KOPT-K1 (cell line): ENCODE measurements at regions not wholly inside any gene's neighbourhood (a gene's known extent, or its start where the extent isn't known, plus 50 kb on each side); places are given as distances from the start of the nearest gene placed in this dataset.
"Not testable (repeated sequence)": the region's sequence is repeated elsewhere in the genome, so short reads cannot be mapped to it uniquely, and the experiment has no call there.

Experiments used
- H3K27ac ChIP-seq: fragments of 200-600 bp; sonication (generic); 2 replicates; pipeline ENCODE4 v1.5.1; 2016; ENCODE audit warnings: antibody characterized with exemption, mild to moderate bottlenecking, low read depth, low read length; ENCODE audit not compliant: poor library complexity, severe bottlenecking
- H3K36me3 ChIP-seq: fragments of 200-600 bp; sonication (generic); 2 replicates; pipeline ENCODE4 v1.5.1; 2017; ENCODE audit warnings: antibody characterized with exemption, mild to moderate bottlenecking, low read length, moderate library complexity; ENCODE audit not compliant: insufficient read depth
- H3K9me3 ChIP-seq: fragments of 200-600 bp; sonication (generic); 2 replicates; pipeline ENCODE4 v1.5.1; 2017; ENCODE audit warnings: antibody characterized with exemption, low read length, mild to moderate bottlenecking; ENCODE audit not compliant: insufficient read depth, poor library complexity, severe bottlenecking

GRCh38 chr5:20765074-20765473 is 777.1 kb upstream of the CDH18 start:
- not testable (repeated sequence) for H3K27ac ChIP-seq, H3K9me3 ChIP-seq, H3K36me3 ChIP-seq

- not testable (repeated sequence) for H3K36me3 ChIP-seq, H3K9me3 ChIP-seq, H3K27ac ChIP-seq
These were observed 771.5 kb upstream of the CDH18 start for GRCh38 chr5:20759459-20759858.

GRCh38 chr5:20752179-20752578 is 764.2 kb upstream of the CDH18 start:
- not testable (repeated sequence) for H3K27ac ChIP-seq, H3K36me3 ChIP-seq, H3K9me3 ChIP-seq

GRCh38 chr5:20735715-20736114 is 747.7 kb upstream of the CDH18 start:
- not testable (repeated sequence) for H3K9me3 ChIP-seq, H3K27ac ChIP-seq, H3K36me3 ChIP-seq

DNA sequence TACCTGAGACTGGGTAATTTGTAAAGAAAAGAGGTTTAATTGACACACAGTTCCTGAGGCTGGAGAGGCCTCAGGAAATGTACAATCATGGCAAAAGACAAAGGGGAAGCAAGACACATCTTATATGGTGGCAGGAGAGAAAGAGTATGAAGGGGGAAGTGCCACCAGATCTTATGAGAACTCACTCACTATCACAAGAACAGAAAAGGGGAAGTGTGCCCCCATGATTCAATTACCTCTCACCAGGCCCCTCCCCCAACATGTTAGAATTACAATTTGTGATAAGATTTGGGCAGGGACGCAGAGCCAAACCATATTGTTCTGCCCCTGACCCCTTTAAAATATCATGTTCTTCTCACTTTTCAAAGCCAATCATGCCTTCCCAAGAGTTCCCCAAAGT is 744.2 kb upstream of the CDH18 start:
- H3K36me3 ChIP-seq, H3K27ac ChIP-seq, H3K9me3 ChIP-seq: not testable (repeated sequence)

- H3K9me3 ChIP-seq, H3K27ac ChIP-seq, H3K36me3 ChIP-seq: not testable (repeated sequence)
These were observed 733.3 kb upstream of the CDH18 start for GRCh38 chr5:20721286-20721685.

- H3K36me3 ChIP-seq, H3K9me3 ChIP-seq, H3K27ac ChIP-seq: not testable (repeated sequence)
These were observed 723.6 kb upstream of the CDH18 start for GRCh38 chr5:20711520-20712155.

GRCh38 chr5:20707634-20708033 is 719.6 kb upstream of the CDH18 start:
- H3K36me3 ChIP-seq, H3K9me3 ChIP-seq, H3K27ac ChIP-seq: not testable (repeated sequence)

DNA sequence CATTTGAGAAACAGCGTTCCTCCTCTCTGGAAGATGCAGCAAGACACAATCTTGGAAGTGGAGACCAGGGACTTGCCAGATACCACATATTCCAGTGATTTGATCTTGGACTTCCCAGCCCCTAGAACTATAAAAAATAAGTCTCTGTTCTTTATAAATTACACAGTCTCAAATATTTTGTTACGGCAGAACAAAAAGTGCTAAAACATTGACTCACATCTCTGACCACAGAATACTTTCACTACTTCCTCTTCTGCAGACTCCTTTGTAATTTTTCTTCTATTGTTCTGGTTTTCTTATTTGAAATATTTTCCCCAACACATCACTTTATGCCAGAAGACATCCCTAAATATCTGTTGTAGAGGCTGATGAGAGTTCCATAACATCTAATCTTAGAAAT is 706.1 kb upstream of the CDH18 start:
- no peaks in the 10 kb centered on the region for H3K36me3 ChIP-seq
- no peaks in the 10 kb centered on the region for H3K9me3 ChIP-seq
- no peak overlapping the region for H3K27ac ChIP-seq

DNA sequence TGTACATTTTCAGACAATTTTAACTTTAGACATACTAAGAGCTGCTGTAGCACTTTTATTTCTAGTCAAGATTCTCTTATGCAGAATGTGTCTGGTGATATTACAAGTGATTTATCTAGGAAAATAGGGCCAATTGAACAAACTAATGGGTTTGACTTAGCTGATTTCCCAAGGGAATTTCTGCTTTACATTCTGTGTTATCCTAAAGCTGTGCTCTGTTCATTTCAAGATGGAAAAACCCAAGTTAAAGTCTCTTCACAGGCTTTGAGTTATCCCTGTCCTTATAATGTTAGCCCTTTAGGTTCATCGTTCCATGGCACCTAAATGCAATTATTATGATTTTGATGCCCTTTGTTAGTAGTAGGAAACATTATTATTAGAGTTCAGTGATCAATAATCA is 704.9 kb upstream of the CDH18 start:
- Histone ChIP-seq H3K36me3 (no peaks in the 10 kb centered on the region), H3K27ac (no peak overlapping the region), H3K9me3 (no peaks in the 10 kb centered on the region)

DNA sequence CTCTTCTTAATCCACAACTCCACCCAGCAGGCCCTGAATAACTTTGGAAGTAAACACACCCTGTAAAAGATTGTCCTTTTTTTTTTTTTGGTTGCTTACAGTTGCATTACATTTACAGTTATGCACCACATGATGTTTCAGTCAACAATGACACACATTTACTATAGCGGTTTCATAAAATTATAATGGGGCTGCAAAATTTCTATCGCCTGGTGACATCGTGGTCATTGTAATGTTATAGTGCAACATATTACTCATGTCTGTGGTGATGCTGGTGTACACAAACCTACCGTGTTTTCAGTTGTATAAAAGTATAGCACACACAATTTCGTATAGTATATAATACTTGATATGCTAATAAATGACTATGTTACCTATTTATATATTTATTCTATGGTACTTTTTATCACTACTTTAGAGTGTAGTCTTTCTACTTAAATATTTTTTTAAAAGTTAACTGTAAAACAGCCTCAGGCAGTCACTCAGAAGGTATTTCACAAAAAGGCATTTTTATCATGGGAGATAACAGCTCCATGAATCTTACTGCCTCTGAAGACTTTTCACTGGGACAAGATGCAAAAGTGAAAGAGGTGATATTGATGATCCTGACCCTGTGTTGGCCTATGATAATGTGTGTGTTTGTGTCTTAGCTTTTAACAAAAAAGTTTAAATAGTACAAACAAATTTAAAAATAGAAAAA is 695.4 kb upstream of the CDH18 start:
- Histone ChIP-seq H3K36me3 (no peaks in the 10 kb centered on the region), H3K9me3 (no peaks in the 10 kb centered on the region), H3K27ac (no peak overlapping the region)

DNA sequence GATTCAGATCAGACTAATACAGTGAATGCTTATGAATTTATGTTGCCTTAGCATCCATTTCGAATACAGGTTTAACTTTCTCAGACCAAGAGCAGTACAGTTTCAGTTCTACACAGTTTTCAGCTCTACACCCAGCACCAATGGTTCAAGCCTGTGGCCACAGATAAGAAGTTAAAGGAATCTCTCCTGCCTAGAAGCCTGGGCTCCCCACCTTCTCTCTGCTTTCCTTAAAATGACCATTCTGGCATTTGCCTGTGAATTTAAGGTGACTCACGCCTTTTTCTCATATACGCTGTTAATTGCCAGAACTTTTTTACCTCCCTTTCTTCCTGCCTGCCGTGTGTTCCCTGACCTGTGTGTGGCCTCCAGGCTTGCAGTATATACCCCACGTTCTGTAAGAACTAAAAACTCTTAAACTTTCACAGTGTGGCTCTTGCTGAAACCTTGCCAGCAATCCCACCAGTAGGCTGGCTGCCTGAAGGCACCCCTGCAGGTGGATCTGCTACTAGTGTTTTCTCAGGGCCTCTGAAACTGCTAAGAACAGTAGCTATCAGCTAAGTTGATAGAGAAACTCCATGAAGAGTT is 692.8 kb upstream of the CDH18 start:
- no peaks in the 10 kb centered on the region for H3K36me3 ChIP-seq
- H3K27ac ChIP-seq: no peak overlapping the region
- no peaks in the 10 kb centered on the region for H3K9me3 ChIP-seq

DNA sequence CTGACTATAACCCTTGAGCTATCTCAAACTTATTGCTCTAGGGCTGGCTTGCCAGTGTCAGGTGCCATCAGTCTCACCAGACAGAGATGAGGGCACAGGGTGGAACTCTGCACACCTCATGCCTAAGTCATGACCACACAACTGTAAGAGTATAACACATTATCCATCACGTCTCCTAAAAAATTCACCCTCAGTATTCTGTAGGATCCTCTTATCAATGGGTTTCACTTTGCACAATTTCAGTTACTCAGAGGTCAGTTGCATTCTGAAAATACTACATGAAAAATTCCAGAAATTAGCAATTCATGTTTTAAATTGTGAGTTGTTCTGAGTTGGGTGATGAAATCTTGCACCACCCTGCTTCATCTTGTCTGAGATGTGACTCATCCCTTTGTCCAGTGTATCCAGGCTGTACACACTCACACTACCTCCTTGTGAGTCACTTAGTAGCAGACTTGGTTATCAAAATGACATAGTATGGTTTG is 690.9 kb upstream of the CDH18 start:
- Histone ChIP-seq H3K27ac (no peak overlapping the region), H3K9me3 (no peaks in the 10 kb centered on the region), H3K36me3 (no peaks in the 10 kb centered on the region)

GRCh38 chr5:20678386-20678785 is 690.4 kb upstream of the CDH18 start:
- Histone ChIP-seq H3K27ac (no peak overlapping the region), H3K36me3 (no peaks in the 10 kb centered on the region), H3K9me3 (no peaks in the 10 kb centered on the region)

- H3K36me3 ChIP-seq: no peaks in the 10 kb centered on the region
- no peak overlapping the region for H3K27ac ChIP-seq
- H3K9me3 ChIP-seq: no peaks in the 10 kb centered on the region
These were observed 672.6 kb upstream of the CDH18 start for GRCh38 chr5:20660588-20660987.

- Histone ChIP-seq H3K36me3 (no peaks in the 10 kb centered on the region), H3K9me3 (no peaks in the 10 kb centered on the region), H3K27ac (no peak overlapping the region)
These were observed 668.3 kb upstream of the CDH18 start for GRCh38 chr5:20656262-20656661.
